ENCODE measurements at regions not wholly inside any gene's neighbourhood (a gene's known extent, or its start where the extent isn't known, plus 50 kb on each side); places are given as distances from the start of the nearest gene placed in this dataset.

DNA sequence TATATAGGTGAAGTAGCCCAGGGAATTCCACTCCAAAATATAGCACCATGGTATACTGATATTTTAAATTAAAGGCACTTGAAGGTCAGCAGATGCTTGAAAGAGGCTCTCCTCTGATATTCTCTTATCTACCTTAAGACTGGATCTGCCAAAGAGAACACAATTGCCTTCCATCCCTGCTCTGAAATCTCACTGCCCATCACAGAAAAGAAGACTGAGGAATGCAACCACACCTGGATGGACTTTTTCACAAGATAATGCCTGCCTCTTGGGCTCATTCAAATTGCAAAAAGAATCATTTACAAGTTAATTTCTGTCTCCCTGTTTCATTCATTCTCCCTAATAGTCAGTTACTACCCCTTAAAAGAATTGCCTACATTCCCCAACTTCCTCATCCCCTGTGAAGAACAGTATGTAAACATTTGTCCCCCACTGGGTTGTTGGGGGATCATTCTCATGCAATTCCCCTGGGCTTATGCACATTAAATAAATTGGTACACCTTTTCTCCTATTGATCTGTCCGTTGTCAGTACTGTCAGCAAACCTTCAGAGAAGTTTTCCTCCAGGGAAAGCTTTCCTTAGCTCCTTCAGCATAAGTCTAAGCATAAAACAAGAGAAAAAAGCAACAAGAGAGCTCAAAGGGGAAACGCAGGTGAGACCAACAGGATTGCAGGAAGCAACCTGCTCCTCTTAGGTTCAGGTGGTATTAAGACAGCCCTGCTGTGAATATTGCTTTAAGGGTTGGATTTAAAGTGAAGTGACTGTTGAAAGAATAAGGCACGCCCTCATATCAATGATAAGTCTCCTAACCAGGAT, 171.4 kb upstream of the SLC30A5 start:
- Mint-ChIP-seq H3K27me3 (ENCODE audit: unreplicated experiment) (no peaks in the 10 kb centered on the region), H3K36me3 (ENCODE audit: low read depth, unreplicated experiment) (peaks cover 6% of the 10 kb centered on the region), H3K4me3 (ENCODE audit: unreplicated experiment) (no peak overlapping the region), H3K4me1 (ENCODE audit: unreplicated experiment) (no peaks in the 10 kb centered on the region), H3K27ac (ENCODE audit: unreplicated experiment) (no peak overlapping the region), H3K9me3 (ENCODE audit: unreplicated experiment) (no peaks in the 10 kb centered on the region)
- no peak for DNase-seq (ENCODE audit: low spot score)
- TF ChIP-seq CTCF (IDR thresholded peaks at IDR 0.05; ENCODE audit: unreplicated experiment): no peak

- TF ChIP-seq CTCF (IDR thresholded peaks at IDR 0.05; ENCODE audit: unreplicated experiment): no peak
- Mint-ChIP-seq H3K4me1 (ENCODE audit: unreplicated experiment) (no peaks in the 10 kb centered on the region), H3K27me3 (ENCODE audit: unreplicated experiment) (no peaks in the 10 kb centered on the region), H3K36me3 (ENCODE audit: low read depth, unreplicated experiment) (peaks cover 6% of the 10 kb centered on the region), H3K4me3 (ENCODE audit: unreplicated experiment) (no peak overlapping the region), H3K27ac (ENCODE audit: unreplicated experiment) (no peak overlapping the region), H3K9me3 (ENCODE audit: unreplicated experiment) (no peaks in the 10 kb centered on the region)
- no peak for DNase-seq (ENCODE audit: low spot score)
Measured at GRCh38 chr5:68924481-68925145, 169.2 kb upstream of the SLC30A5 start.

DNA sequence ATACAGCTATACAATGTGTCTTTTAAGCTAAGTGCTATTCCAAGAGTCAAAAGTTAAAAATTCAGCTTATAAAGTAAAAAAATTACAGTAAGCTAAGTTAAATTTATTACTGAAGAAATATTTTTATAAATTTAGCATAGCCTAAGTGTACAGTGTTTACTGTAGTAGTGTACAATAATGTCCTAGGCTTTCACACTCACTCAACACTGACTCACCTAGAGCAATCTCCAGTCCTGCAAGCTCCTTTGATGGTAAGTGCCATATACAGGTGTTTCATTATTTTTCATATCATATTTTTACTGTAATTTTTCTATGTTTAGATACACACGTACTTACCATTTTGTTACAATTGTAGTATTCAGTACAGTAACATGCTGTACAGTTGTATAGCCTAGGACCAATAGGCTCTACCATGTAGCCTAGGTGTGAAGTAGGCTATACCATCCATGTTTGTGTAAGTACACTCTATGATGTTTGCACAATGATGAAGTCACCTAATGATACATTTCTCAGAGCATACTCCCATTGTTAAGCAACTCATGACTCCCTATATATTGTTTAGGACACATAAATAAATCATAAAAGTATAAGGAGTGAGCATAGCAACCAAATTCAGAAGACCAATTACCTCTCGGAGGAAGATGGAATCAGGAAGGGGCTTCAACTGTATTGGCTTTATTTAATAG, 165.1 kb upstream of the SLC30A5 start:
- no peak overlapping the region for H3K4me3 Mint-ChIP-seq (ENCODE audit: unreplicated experiment)
- DNase-seq (ENCODE audit: low spot score): no peak
- no peaks in the 10 kb centered on the region for H3K27me3 Mint-ChIP-seq (ENCODE audit: unreplicated experiment)
- H3K4me1 Mint-ChIP-seq (ENCODE audit: unreplicated experiment): no peaks in the 10 kb centered on the region
- H3K36me3 Mint-ChIP-seq (ENCODE audit: low read depth, unreplicated experiment): peaks cover 14% of the 10 kb centered on the region
- H3K9me3 Mint-ChIP-seq (ENCODE audit: unreplicated experiment): peaks cover 12% of the 10 kb centered on the region
- H3K27ac Mint-ChIP-seq (ENCODE audit: unreplicated experiment): no peak overlapping the region
- TF ChIP-seq CTCF (IDR thresholded peaks at IDR 0.05; ENCODE audit: unreplicated experiment): no peak

- no peaks in the 10 kb centered on the region for H3K27me3 Mint-ChIP-seq (ENCODE audit: unreplicated experiment)
- H3K9me3 Mint-ChIP-seq (ENCODE audit: unreplicated experiment): peaks cover 12% of the 10 kb centered on the region
- no peak for DNase-seq (ENCODE audit: low spot score)
- H3K4me3 Mint-ChIP-seq (ENCODE audit: unreplicated experiment): no peak overlapping the region
- H3K4me1 Mint-ChIP-seq (ENCODE audit: unreplicated experiment): no peaks in the 10 kb centered on the region
- TF ChIP-seq CTCF (IDR thresholded peaks at IDR 0.05; ENCODE audit: unreplicated experiment): no peak
- no peak overlapping the region for H3K27ac Mint-ChIP-seq (ENCODE audit: unreplicated experiment)
- peaks cover 14% of the 10 kb centered on the region for H3K36me3 Mint-ChIP-seq (ENCODE audit: low read depth, unreplicated experiment)
Measured at GRCh38 chr5:68930139-68930538, 163.7 kb upstream of the SLC30A5 start.
